Mesenchymal stem cell (in vitro differentiated cells and primary cell): ENCODE measurements at regions not wholly inside any gene's neighbourhood (a gene's known extent, or its start where the extent isn't known, plus 50 kb on each side); places are given as distances from the start of the nearest gene placed in this dataset.

Experiments used
- DNase-seq: peaks from one replicate; pipeline ENCODE4 v3.0.0-alpha.2; 2013
- H2AFZ ChIP-seq: one replicate; pipeline ENCODE4 v1.6.1; 2013; ENCODE audit warnings: low read depth, mild to moderate bottlenecking, control low read depth, inconsistent platforms, low read length, moderate library complexity
- H2AK5ac ChIP-seq: 2 replicates; pipeline ENCODE4 v1.6.1; 2013; ENCODE audit warnings: low read length, moderate library complexity, mild to moderate bottlenecking, inconsistent platforms; ENCODE audit not compliant: severe bottlenecking
- H2BK120ac ChIP-seq: one replicate; pipeline ENCODE4 v1.6.1; 2013; ENCODE audit warnings: low read depth, mild to moderate bottlenecking, inconsistent platforms, low read length, moderate library complexity
- H2BK12ac ChIP-seq, 2 experiments: one replicate each; pipeline ENCODE4 v1.6.1; 2013; ENCODE audit warnings: inconsistent platforms in 2 of 2, low read length in 2 of 2, mild to moderate bottlenecking in 2 of 2, moderate library complexity in 2 of 2, control low read depth in 1 of 2
- H2BK15ac ChIP-seq: one replicate; pipeline ENCODE4 v1.6.1; 2013; ENCODE audit warnings: mild to moderate bottlenecking, low read depth, inconsistent platforms; ENCODE audit not compliant: poor library complexity, severe bottlenecking
- H2BK5ac ChIP-seq: 2 replicates; pipeline ENCODE4 v1.6.1; 2013; ENCODE audit warnings: low read depth, mild to moderate bottlenecking, low read length, control low read depth, inconsistent platforms; ENCODE audit not compliant: poor library complexity, severe bottlenecking
- H3K14ac ChIP-seq, 2 experiments: one replicate each; pipeline ENCODE4 v1.6.1; 2013; ENCODE audit warnings: inconsistent platforms in 2 of 2, low read length in 2 of 2, control low read depth in 1 of 2, mild to moderate bottlenecking in 1 of 2, moderate library complexity in 1 of 2
- H3K18ac ChIP-seq, 2 experiments: one replicate each; pipeline ENCODE4 v1.6.1; 2013; ENCODE audit warnings: inconsistent platforms in 2 of 2, low read length in 2 of 2, control low read depth in 1 of 2, low read depth in 1 of 2, mild to moderate bottlenecking in 1 of 2
- H3K23ac ChIP-seq, 2 experiments: one replicate each; pipeline ENCODE4 v1.6.1; 2013; ENCODE audit warnings: inconsistent platforms in 2 of 2, low read length in 2 of 2, mild to moderate bottlenecking in 2 of 2, moderate library complexity in 2 of 2, control low read depth in 1 of 2
- H3K27ac ChIP-seq: 2 replicates; pipeline ENCODE4 v1.5.1; 2013; ENCODE audit warnings: mild to moderate bottlenecking, moderate library complexity, low read length, control low read depth, inconsistent platforms; ENCODE audit not compliant: poor library complexity, severe bottlenecking
- H3K27me3 ChIP-seq, 2 experiments: 2 replicates each; pipeline versions ENCODE4 v1.6.1 to v1.7.0; 2013; ENCODE audit warnings: low read length in 2 of 2, mild to moderate bottlenecking in 2 of 2, moderate library complexity in 2 of 2, control low read depth in 1 of 2, inconsistent platforms in 1 of 2; ENCODE audit not compliant: control insufficient read depth in 1 of 2, insufficient read depth in 1 of 2
- H3K36me3 ChIP-seq, 2 experiments: 2 replicates each; pipeline versions ENCODE4 v1.6.1 to v1.7.0; 2013; ENCODE audit warnings: low read length in 2 of 2, control low read depth in 1 of 2, inconsistent platforms in 1 of 2, low read depth in 1 of 2, mild to moderate bottlenecking in 1 of 2; ENCODE audit not compliant: insufficient read depth in 2 of 2, control insufficient read depth in 1 of 2
- H3K4ac ChIP-seq, 2 experiments: one replicate each; pipeline ENCODE4 v1.6.1; 2013; ENCODE audit warnings: inconsistent platforms in 2 of 2, low read length in 2 of 2, mild to moderate bottlenecking in 2 of 2, moderate library complexity in 2 of 2, control low read depth in 1 of 2, low read depth in 1 of 2
- H3K4me1 ChIP-seq: 2 replicates; pipeline ENCODE4 v1.6.1; 2013; ENCODE audit warnings: low read depth, low read length, control low read depth; ENCODE audit not compliant: control insufficient read depth, insufficient read depth
- H3K4me2 ChIP-seq: 2 replicates; pipeline ENCODE4 v1.6.1; 2013; ENCODE audit warnings: low read length, mild to moderate bottlenecking, inconsistent platforms; ENCODE audit not compliant: poor library complexity, severe bottlenecking
- H3K4me3 ChIP-seq, 2 experiments: 2 replicates each; pipeline versions ENCODE4 v1.5.1 to v1.7.0; 2013; ENCODE audit warnings: low read length in 2 of 2, mild to moderate bottlenecking in 2 of 2, control low read depth in 1 of 2, low read depth in 1 of 2; ENCODE audit not compliant: insufficient read depth in 1 of 2
- H3K79me1 ChIP-seq: replicated peaks from 2 replicates; pipeline ENCODE4 v1.6.1; 2013; ENCODE audit warnings: mild to moderate bottlenecking, control low read depth, low read length, inconsistent platforms; ENCODE audit not compliant: poor library complexity, severe bottlenecking
- H3K9ac ChIP-seq: 2 replicates; pipeline ENCODE4 v1.7.0; 2013; ENCODE audit warnings: mild to moderate bottlenecking, low read length, moderate library complexity
- H3K9me3 ChIP-seq: 2 replicates; pipeline ENCODE4 v1.7.0; 2013; ENCODE audit warnings: mild to moderate bottlenecking, low read length; ENCODE audit not compliant: control insufficient read depth
- H4K8ac ChIP-seq: one replicate; pipeline ENCODE4 v1.6.1; 2013; ENCODE audit warnings: inconsistent platforms, mild to moderate bottlenecking, low read length, moderate library complexity
- H4K91ac ChIP-seq: one replicate; pipeline ENCODE4 v1.6.1; 2013; ENCODE audit warnings: mild to moderate bottlenecking, low read length, inconsistent platforms
- WGBS: methylation state at CpG from one replicate; pipeline ENCODE4 v1.1.7; 2013; ENCODE audit warnings: mixed read lengths; 5-methylcytosine and 5-hydroxymethylcytosine counted together

GRCh38 chr7:108736221-108736891, 166.7 kb downstream of the DNAJB9 start:
- no peak overlapping the region for H4K8ac ChIP-seq
- H3K4me3 ChIP-seq, result no peak overlapping the region
- no peak overlapping the region for H3K14ac ChIP-seq
- no peak overlapping the region for H2BK5ac ChIP-seq
- no peak overlapping the region for H3K4ac ChIP-seq
- WGBS, result 48% methylated on average over 2 of the region's 2 CpGs
- H2BK15ac ChIP-seq, result no peak overlapping the region
- no peak overlapping the region for H3K9ac ChIP-seq
- no peak overlapping the region for H2AK5ac ChIP-seq
- H3K27me3 ChIP-seq, result no peaks in the 10 kb centered on the region
- H3K4me1 ChIP-seq, result no peaks in the 10 kb centered on the region
- H3K4me2 ChIP-seq, result no peak overlapping the region
- no peaks in the 10 kb centered on the region for H3K36me3 ChIP-seq
- H2BK120ac ChIP-seq, result no peak overlapping the region
- no peaks in the 10 kb centered on the region for H3K79me1 ChIP-seq
- H3K23ac ChIP-seq, result no peak overlapping the region
- H2AFZ ChIP-seq, result no peak overlapping the region
- no peak overlapping the region for H3K27ac ChIP-seq
- DNase-seq, result no peak
- H3K18ac ChIP-seq, result no peak overlapping the region
- H3K9me3 ChIP-seq, result no peaks in the 10 kb centered on the region
- no peak overlapping the region for H2BK12ac ChIP-seq
- H4K91ac ChIP-seq, result no peak overlapping the region

- H3K18ac ChIP-seq, result no peak overlapping the region
- H4K8ac ChIP-seq, result no peak overlapping the region
- no peak overlapping the region for H2BK120ac ChIP-seq
- H2BK12ac ChIP-seq, result no peak overlapping the region
- no peaks in the 10 kb centered on the region for H3K36me3 ChIP-seq
- no peak overlapping the region for H2BK5ac ChIP-seq
- H4K91ac ChIP-seq, result no peak overlapping the region
- no peak overlapping the region for H2BK15ac ChIP-seq
- no peaks in the 10 kb centered on the region for H3K9me3 ChIP-seq
- H3K4me3 ChIP-seq, result no peak overlapping the region
- no peak for DNase-seq
- H3K23ac ChIP-seq, result no peak overlapping the region
- no peak overlapping the region for H3K27ac ChIP-seq
- no peak overlapping the region for H3K4me2 ChIP-seq
- no peak overlapping the region for H3K14ac ChIP-seq
- H3K27me3 ChIP-seq, result no peaks in the 10 kb centered on the region
- WGBS, result 64% methylated on average over 2 of the region's 3 CpGs
- no peak overlapping the region for H2AFZ ChIP-seq
- no peaks in the 10 kb centered on the region for H3K4me1 ChIP-seq
- no peak overlapping the region for H3K9ac ChIP-seq
- no peak overlapping the region for H2AK5ac ChIP-seq
- no peaks in the 10 kb centered on the region for H3K79me1 ChIP-seq
- no peak overlapping the region for H3K4ac ChIP-seq
These were observed 201.5 kb downstream of the DNAJB9 start for GRCh38 chr7:108770981-108771745.

GRCh38 chr7:108771853-108772252, 202.2 kb downstream of the DNAJB9 start:
- WGBS, result no CpG with 5 or more reads among the region's 2 CpGs

GRCh38 chr7:108777966-108778365, 208.3 kb downstream of the DNAJB9 start:
- Histone ChIP-seq H3K4ac (no peak overlapping the region), H2BK12ac (no peak overlapping the region), H3K79me1 (no peaks in the 10 kb centered on the region), H2BK120ac (no peak overlapping the region), H2BK5ac (no peak overlapping the region), H3K9ac (no peak overlapping the region), H3K14ac (no peak overlapping the region), H3K27ac (no peak overlapping the region), H3K4me2 (no peak overlapping the region), H3K4me3 (no peak overlapping the region), H3K27me3 (no peaks in the 10 kb centered on the region), H3K4me1 (no peaks in the 10 kb centered on the region), H2AFZ (no peak overlapping the region), H3K36me3 (no peaks in the 10 kb centered on the region), H4K8ac (no peak overlapping the region), H4K91ac (no peak overlapping the region), H2AK5ac (no peak overlapping the region), H3K23ac (no peak overlapping the region), H3K18ac (no peak overlapping the region), H3K9me3 (no peaks in the 10 kb centered on the region), H2BK15ac (no peak overlapping the region)
- DNase-seq, result no peak
- WGBS, result 83% methylated on average over 1 of the region's 1 CpG

More at GRCh38 chr7:108771853-108772252, 202.2 kb downstream of the DNAJB9 start:
- Histone ChIP-seq H3K27me3 (no peaks in the 10 kb centered on the region), H2BK12ac (no peak overlapping the region), H3K4me3 (no peak overlapping the region), H3K9me3 (no peaks in the 10 kb centered on the region), H3K18ac (no peak overlapping the region), H4K8ac (no peak overlapping the region), H3K14ac (no peak overlapping the region), H2BK120ac (no peak overlapping the region), H2AK5ac (no peak overlapping the region), H3K4me2 (no peak overlapping the region), H2BK5ac (no peak overlapping the region), H2BK15ac (no peak overlapping the region), H4K91ac (no peak overlapping the region), H3K23ac (no peak overlapping the region), H2AFZ (no peak overlapping the region), H3K36me3 (no peaks in the 10 kb centered on the region), H3K4ac (no peak overlapping the region), H3K27ac (no peak overlapping the region), H3K79me1 (no peaks in the 10 kb centered on the region), H3K4me1 (no peaks in the 10 kb centered on the region), H3K9ac (no peak overlapping the region)
- no peak for DNase-seq
